ENCODE measurements at regions not wholly inside any gene's neighbourhood (a gene's known extent, or its start where the extent isn't known, plus 50 kb on each side); places are given as distances from the start of the nearest gene placed in this dataset.

GRCh38 chr15:31271224-31271635, 55.4 kb upstream of the KLF13 start:
- no peak for TF ChIP-seq CTCF (IDR thresholded peaks at IDR 0.05)
- TF ChIP-seq POLR2A (IDR thresholded peaks at IDR 0.05) = no peak
